OCI-LY3 (cell line): ENCODE measurements at regions not wholly inside any gene's neighbourhood (a gene's known extent, or its start where the extent isn't known, plus 50 kb on each side); places are given as distances from the start of the nearest gene placed in this dataset.

Experiments used
- H2AFZ ChIP-seq: fragments of 200-600, 300-600 bp; shearing (Covaris generic); 2 replicates; pipeline ENCODE4 v1.6.0; 2014; ENCODE audit warnings: antibody characterized with exemption, low read depth, low read length
- H3K27ac ChIP-seq: fragments of 200-600, 300-600 bp; sonication (generic); 2 replicates; pipeline ENCODE4 v1.5.1; 2014; ENCODE audit warnings: mild to moderate bottlenecking, low read length, moderate library complexity, mixed read lengths
- H3K27me3 ChIP-seq: fragments of 200-600, 300-600 bp; sonication (generic); 2 replicates; pipeline ENCODE4 v1.6.1; 2014; ENCODE audit warnings: low read depth, low read length, mixed read lengths
- H3K36me3 ChIP-seq: fragments of 200-600, 300-600 bp; sonication (generic); replicated peaks from 2 replicates; pipeline ENCODE3; 2014; ENCODE audit warnings: low read depth, low read length, mixed read lengths
- H3K4me1 ChIP-seq: fragments of 300-600, 200-600 bp; sonication (generic); 2 replicates; pipeline ENCODE4 v1.6.1; 2014; ENCODE audit warnings: low read length, mixed read lengths
- H3K4me2 ChIP-seq: fragments of 200-600, 300-600 bp; sonication (generic); 2 replicates; pipeline ENCODE4 v1.6.1; 2014; ENCODE audit warnings: low read length, mixed read lengths
- H3K4me3 ChIP-seq: fragments of 300-600, 200-600 bp; sonication (generic); 2 replicates; pipeline ENCODE4 v1.5.1; 2014; ENCODE audit warnings: antibody characterized with exemption, mild to moderate bottlenecking, low read length, moderate library complexity
- H3K79me2 ChIP-seq: fragments of 300-600, 200-600 bp; shearing (Covaris generic); 2 replicates; pipeline ENCODE4 v1.6.1; 2014; ENCODE audit warnings: mild to moderate bottlenecking, low read length, mixed read lengths
- H3K9ac ChIP-seq: fragments of 300-600, 200-600 bp; shearing (Covaris generic); 2 replicates; pipeline ENCODE4 v1.6.0; 2014; ENCODE audit warnings: mild to moderate bottlenecking, low read length, moderate library complexity
- H3K9me3 ChIP-seq: fragments of 200-600, 300-600 bp; shearing (Covaris generic); 2 replicates; pipeline ENCODE4 v1.6.1; 2014; ENCODE audit warnings: low read length, mixed read lengths; ENCODE audit not compliant: insufficient read depth
- H4K20me1 ChIP-seq: fragments of 200-600, 300-600 bp; sonication (generic); 2 replicates; pipeline ENCODE4 v1.6.1; 2016; ENCODE audit warnings: low read length, mixed read lengths; ENCODE audit not compliant: insufficient read depth
- EZH2phosphoT487 ChIP-seq: fragments of 200-600 bp; shearing (Covaris generic); IDR thresholded peaks from 2 replicates; pipeline ENCODE4 v1.6.1; 2018; ENCODE audit warnings: antibody characterized with exemption, mixed run types, low read depth
- TF ChIP-seq, protein P1 (sequence below): fragments of 200-600, 300-600 bp; sonication (generic); IDR thresholded peaks from 2 replicates; pipeline ENCODE4 v1.5.1; 2014; ENCODE audit warnings: antibody characterized with exemption, low read length, low read depth

- H3K4me1 ChIP-seq, result peaks cover 7% of the 10 kb centered on the region; the same call in 1 of the 2 replicates
- no peak overlapping the region for H3K27ac ChIP-seq
- H3K4me3 ChIP-seq, result no peak overlapping the region
- TF ChIP-seq, protein P1, sequence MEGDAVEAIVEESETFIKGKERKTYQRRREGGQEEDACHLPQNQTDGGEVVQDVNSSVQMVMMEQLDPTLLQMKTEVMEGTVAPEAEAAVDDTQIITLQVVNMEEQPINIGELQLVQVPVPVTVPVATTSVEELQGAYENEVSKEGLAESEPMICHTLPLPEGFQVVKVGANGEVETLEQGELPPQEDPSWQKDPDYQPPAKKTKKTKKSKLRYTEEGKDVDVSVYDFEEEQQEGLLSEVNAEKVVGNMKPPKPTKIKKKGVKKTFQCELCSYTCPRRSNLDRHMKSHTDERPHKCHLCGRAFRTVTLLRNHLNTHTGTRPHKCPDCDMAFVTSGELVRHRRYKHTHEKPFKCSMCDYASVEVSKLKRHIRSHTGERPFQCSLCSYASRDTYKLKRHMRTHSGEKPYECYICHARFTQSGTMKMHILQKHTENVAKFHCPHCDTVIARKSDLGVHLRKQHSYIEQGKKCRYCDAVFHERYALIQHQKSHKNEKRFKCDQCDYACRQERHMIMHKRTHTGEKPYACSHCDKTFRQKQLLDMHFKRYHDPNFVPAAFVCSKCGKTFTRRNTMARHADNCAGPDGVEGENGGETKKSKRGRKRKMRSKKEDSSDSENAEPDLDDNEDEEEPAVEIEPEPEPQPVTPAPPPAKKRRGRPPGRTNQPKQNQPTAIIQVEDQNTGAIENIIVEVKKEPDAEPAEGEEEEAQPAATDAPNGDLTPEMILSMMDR, result no peak
- TF ChIP-seq EZH2phosphoT487, result no peak
- H2AFZ ChIP-seq, result no peak overlapping the region
- no peak overlapping the region for H3K9ac ChIP-seq
- no peaks in the 10 kb centered on the region for H4K20me1 ChIP-seq
- no peaks in the 10 kb centered on the region for H3K79me2 ChIP-seq
- no peaks in the 10 kb centered on the region for H3K36me3 ChIP-seq
- no peak overlapping the region for H3K4me2 ChIP-seq
- H3K27me3 ChIP-seq, result peaks cover 61% of the 10 kb centered on the region
- no peaks in the 10 kb centered on the region for H3K9me3 ChIP-seq
Observed at GRCh38 chr16:86117756-86118155, 218.8 kb downstream of the IRF8 start.

- Histone ChIP-seq H3K9me3 (no peaks in the 10 kb centered on the region), H3K27me3 (peaks cover 65% of the 10 kb centered on the region), H3K36me3 (no peaks in the 10 kb centered on the region), H3K4me3 (no peak overlapping the region), H2AFZ (no peak overlapping the region), H4K20me1 (no peaks in the 10 kb centered on the region), H3K27ac (no peak overlapping the region), H3K4me2 (no peak overlapping the region), H3K79me2 (no peaks in the 10 kb centered on the region), H3K4me1 (peaks cover 7% of the 10 kb centered on the region; the same call in 1 of the 2 replicates), H3K9ac (no peak overlapping the region)
- no peak for TF ChIP-seq EZH2phosphoT487
- TF ChIP-seq, protein P1, result no peak
Observed at GRCh38 chr16:86118467-86119307, 219.7 kb downstream of the IRF8 start.

GRCh38 chr16:86120201-86121192, 221.5 kb downstream of the IRF8 start:
- Histone ChIP-seq H3K4me1 (peaks cover 7% of the 10 kb centered on the region; the same call in 1 of the 2 replicates), H3K9ac (no peak overlapping the region), H2AFZ (no peak overlapping the region), H3K4me2 (no peak overlapping the region), H3K79me2 (no peaks in the 10 kb centered on the region), H3K36me3 (no peaks in the 10 kb centered on the region), H4K20me1 (no peaks in the 10 kb centered on the region), H3K27me3 (peaks cover 75% of the 10 kb centered on the region), H3K9me3 (no peaks in the 10 kb centered on the region), H3K4me3 (no peak overlapping the region), H3K27ac (no peak overlapping the region)
- TF ChIP-seq, protein P1, result no peak
